Suprapubic skin (tissue), 4 donors: ENCODE measurements at regions not wholly inside any gene's neighbourhood (a gene's known extent, or its start where the extent isn't known, plus 50 kb on each side); places are given as distances from the start of the nearest gene placed in this dataset.
A peak's percentile ranks its signal among the peaks of the same experiment; 100 is the strongest.
"Not testable (repeated sequence)": the region's sequence is repeated elsewhere in the genome, so short reads cannot be mapped to it uniquely, and the experiment has no call there.

Experiments
- DNase-seq, 2 donors: peaks; one replicate each; pipeline ENCODE4 v3.0.0-alpha.2; 2019; ENCODE audit warnings: low spot score in 2 of 2
- H3K27ac ChIP-seq: fragments of 200-600 bp; sonication (generic); one replicate; pipeline ENCODE4 v1.5.1; 2019
- H3K27me3 ChIP-seq: fragments of 200-600 bp; sonication (generic); one replicate; pipeline ENCODE4 v1.5.1; 2019
- H3K36me3 ChIP-seq: fragments of 200-600 bp; sonication (generic); one replicate; pipeline ENCODE4 v1.5.1; 2019
- H3K4me1 ChIP-seq: fragments of 200-600 bp; sonication (generic); one replicate; pipeline ENCODE4 v1.5.1; 2019
- H3K4me3 ChIP-seq: fragments of 200-600 bp; sonication (generic); one replicate; pipeline ENCODE4 v1.5.1; 2019; ENCODE audit warnings: mild to moderate bottlenecking
- H3K9me3 ChIP-seq: fragments of 200-600 bp; sonication (generic); one replicate; pipeline ENCODE4 v1.5.1; 2019
- EP300 ChIP-seq: sonication (generic); formaldehyde crosslinking; IDR thresholded peaks from one replicate; pipeline ENCODE4 v1.6.1; 2017; ENCODE audit warnings: antibody characterized with exemption
- POLR2A ChIP-seq, 2 donors: fragments of 450-650 bp; IDR thresholded peaks; one replicate each; pipeline ENCODE4 v1.6.1; 2017; ENCODE audit warnings: antibody characterized with exemption in 2 of 2, mild to moderate bottlenecking in 2 of 2, moderate library complexity in 2 of 2
- POLR2AphosphoS5 ChIP-seq, 3 donors: sonication (generic); formaldehyde crosslinking; IDR thresholded peaks; one replicate each; pipeline ENCODE4 v1.6.1; 2017; ENCODE audit warnings: antibody characterized with exemption in 3 of 3
- WGBS: methylation state at CpG from one replicate; pipeline ENCODE4 v1.1.5; 2018; 5-methylcytosine and 5-hydroxymethylcytosine counted together
- TF ChIP-seq, protein P1 (sequence below), 2 donors: fragments of 200-600 bp in 1 of 2; fragments of 450-650 bp in 1 of 2; sonication (generic) in 1 of 2; IDR thresholded peaks; one replicate each; pipeline ENCODE4 v1.5.1; 2016 to 2019; ENCODE audit warnings: antibody characterized with exemption in 2 of 2, mild to moderate bottlenecking in 1 of 2, moderate library complexity in 1 of 2

DNA sequence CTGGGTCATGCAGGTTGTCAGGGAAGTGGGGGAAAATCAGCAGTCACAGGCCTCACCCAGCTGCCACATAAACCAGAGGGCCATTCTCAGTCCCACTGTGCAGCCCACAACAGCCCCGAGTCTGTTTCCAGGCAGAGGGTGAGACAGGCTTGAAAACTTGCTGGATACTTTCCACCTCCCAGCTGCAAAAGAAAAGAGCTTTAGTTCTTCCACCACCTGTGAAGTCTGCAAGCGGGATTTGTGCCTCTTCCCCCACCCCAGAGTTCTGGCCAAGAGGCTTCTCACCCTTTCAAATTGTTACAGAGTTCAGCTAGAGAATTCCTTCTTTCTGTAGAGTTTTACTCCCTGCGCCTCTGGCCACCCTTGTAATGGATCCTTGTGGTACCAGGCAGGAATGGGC lies 115.5 kb upstream of the ZDHHC15 start:
- DNase-seq, result no peak
- Histone ChIP-seq H3K36me3 (no peaks in the 10 kb centered on the region), H3K4me3 (no peak overlapping the region), H3K27ac (no peak overlapping the region), H3K27me3 (no peaks in the 10 kb centered on the region), H3K9me3 (no peaks in the 10 kb centered on the region), H3K4me1 (no peaks in the 10 kb centered on the region)
- 86% methylated on average over 2 of the region's 3 CpGs for WGBS
- no peak for TF ChIP-seq POLR2A (IDR thresholded peaks at IDR 0.05)
- TF ChIP-seq, protein P1, sequence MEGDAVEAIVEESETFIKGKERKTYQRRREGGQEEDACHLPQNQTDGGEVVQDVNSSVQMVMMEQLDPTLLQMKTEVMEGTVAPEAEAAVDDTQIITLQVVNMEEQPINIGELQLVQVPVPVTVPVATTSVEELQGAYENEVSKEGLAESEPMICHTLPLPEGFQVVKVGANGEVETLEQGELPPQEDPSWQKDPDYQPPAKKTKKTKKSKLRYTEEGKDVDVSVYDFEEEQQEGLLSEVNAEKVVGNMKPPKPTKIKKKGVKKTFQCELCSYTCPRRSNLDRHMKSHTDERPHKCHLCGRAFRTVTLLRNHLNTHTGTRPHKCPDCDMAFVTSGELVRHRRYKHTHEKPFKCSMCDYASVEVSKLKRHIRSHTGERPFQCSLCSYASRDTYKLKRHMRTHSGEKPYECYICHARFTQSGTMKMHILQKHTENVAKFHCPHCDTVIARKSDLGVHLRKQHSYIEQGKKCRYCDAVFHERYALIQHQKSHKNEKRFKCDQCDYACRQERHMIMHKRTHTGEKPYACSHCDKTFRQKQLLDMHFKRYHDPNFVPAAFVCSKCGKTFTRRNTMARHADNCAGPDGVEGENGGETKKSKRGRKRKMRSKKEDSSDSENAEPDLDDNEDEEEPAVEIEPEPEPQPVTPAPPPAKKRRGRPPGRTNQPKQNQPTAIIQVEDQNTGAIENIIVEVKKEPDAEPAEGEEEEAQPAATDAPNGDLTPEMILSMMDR (IDR thresholded peaks at IDR 0.05), result no peak
- no peak for TF ChIP-seq POLR2AphosphoS5 (IDR thresholded peaks at IDR 0.05)
- TF ChIP-seq EP300, result no peak

DNA sequence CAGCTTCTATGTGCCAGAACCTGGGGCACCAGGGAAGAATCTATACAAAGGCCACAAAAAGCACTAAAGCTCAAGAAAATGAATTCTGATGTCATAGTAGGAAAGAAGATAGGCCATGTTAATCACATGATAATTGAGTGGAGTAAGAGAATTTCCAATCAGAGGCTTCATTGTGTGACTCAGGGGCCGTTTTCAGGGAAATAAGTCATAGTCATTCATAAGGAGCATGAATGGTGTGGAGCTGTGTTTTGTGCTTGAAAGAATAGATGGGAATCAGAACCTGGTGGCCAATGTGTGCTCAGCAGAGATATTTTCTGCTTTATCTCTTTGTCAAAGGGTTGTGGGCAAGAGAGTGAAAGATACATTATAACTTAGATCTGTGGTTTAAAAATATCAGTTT lies 102.4 kb upstream of the ZDHHC15 start:
- no peak for DNase-seq
- H3K27me3 ChIP-seq, result no peaks in the 10 kb centered on the region
- TF ChIP-seq POLR2A (IDR thresholded peaks at IDR 0.05) (no peak), POLR2AphosphoS5 (IDR thresholded peaks at IDR 0.05) (no peak), EP300 (no peak)
- TF ChIP-seq, protein P1 (IDR thresholded peaks at IDR 0.05), result no peak
- no peak overlapping the region for H3K4me3 ChIP-seq
- 33% methylated on average over 1 of the region's 1 CpG for WGBS
- no peaks in the 10 kb centered on the region for H3K36me3 ChIP-seq
- no peak overlapping the region for H3K27ac ChIP-seq
- no peaks in the 10 kb centered on the region for H3K4me1 ChIP-seq
- no peaks in the 10 kb centered on the region for H3K9me3 ChIP-seq

DNA sequence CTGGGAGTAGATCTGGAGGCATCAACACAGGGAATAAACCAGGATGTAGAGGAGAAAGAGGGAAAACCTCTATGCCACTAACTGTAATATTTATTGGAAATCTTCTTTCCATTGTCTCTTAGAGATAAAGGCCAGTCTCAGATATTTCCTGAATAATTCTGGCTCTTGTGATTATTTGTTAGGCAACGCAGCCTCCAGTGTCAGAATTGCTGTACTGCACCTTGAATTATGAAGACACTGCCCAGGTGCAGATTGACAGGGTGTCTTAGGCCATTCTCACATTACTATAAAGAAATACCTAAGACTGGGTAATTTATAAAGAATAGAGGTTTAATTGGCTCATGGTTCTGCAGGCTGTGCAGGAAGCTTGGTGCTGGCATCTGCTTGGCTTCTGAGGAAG lies 100.7 kb upstream of the ZDHHC15 start:
- 58% methylated on average over 1 of the region's 1 CpG for WGBS
- H3K27me3 ChIP-seq, result no peaks in the 10 kb centered on the region
- H3K27ac ChIP-seq, result no peak overlapping the region
- no peaks in the 10 kb centered on the region for H3K9me3 ChIP-seq
- H3K36me3 ChIP-seq, result no peaks in the 10 kb centered on the region
- TF ChIP-seq, protein P1 (IDR thresholded peaks at IDR 0.05), result no peak
- TF ChIP-seq POLR2A (IDR thresholded peaks at IDR 0.05) (no peak), POLR2AphosphoS5 (IDR thresholded peaks at IDR 0.05) (no peak), EP300 (no peak)
- H3K4me1 ChIP-seq, result no peaks in the 10 kb centered on the region
- H3K4me3 ChIP-seq, result no peak overlapping the region
- DNase-seq, result no peak

DNA sequence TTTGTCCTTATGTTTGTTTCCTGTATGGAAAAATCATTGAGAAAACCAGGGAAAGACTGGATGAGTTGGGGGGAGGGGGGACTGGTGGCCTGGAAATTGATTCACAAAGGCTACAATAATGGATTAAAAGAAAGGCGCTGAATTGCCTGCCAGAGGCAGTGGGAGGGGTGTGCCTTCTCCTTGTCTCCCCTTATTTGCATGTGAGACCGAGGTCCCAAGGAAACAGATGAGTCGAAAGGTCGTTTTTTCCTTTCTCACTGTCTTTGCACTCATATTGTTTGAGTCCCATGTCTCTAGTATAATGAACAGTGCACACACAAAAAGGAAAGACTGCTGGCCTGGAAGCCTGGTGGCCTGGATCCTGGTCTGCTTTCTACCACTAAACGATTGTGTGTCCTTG lies 86.6 kb upstream of the ZDHHC15 start:
- no peak overlapping the region for H3K27ac ChIP-seq
- WGBS, result 58% methylated on average over 5 of the region's 5 CpGs
- no peaks in the 10 kb centered on the region for H3K36me3 ChIP-seq
- H3K4me3 ChIP-seq, result no peak overlapping the region
- no peaks in the 10 kb centered on the region for H3K4me1 ChIP-seq
- no peaks in the 10 kb centered on the region for H3K9me3 ChIP-seq
- no peak for DNase-seq
- no peaks in the 10 kb centered on the region for H3K27me3 ChIP-seq
- TF ChIP-seq, protein P1 (IDR thresholded peaks at IDR 0.05), result no peak
- no peak for TF ChIP-seq POLR2AphosphoS5 (IDR thresholded peaks at IDR 0.05)
- no peak for TF ChIP-seq POLR2A (IDR thresholded peaks at IDR 0.05)
- no peak for TF ChIP-seq EP300

DNA sequence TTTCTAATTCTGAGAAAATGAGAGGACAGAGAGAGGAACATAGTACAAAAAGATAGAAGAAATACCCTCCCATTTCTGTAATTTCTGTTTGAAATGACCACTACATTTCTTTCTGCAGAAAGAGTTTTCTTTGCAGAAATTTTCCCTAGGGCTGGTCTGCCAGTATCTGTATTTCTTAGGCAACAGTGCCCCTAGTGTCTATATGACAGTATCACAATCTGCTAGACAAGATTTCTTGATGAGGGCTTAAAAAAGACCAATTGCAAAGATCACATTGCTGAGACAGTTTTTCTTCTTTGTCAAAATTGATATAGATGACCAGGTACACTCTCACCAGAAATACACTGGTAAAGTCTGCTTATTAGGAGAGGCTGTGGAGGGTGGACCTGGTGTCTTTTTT lies 81.0 kb upstream of the ZDHHC15 start:
- Histone ChIP-seq H3K9me3 (no peaks in the 10 kb centered on the region), H3K27ac (no peak overlapping the region), H3K4me3 (no peak overlapping the region), H3K27me3 (no peaks in the 10 kb centered on the region), H3K36me3 (no peaks in the 10 kb centered on the region), H3K4me1 (no peaks in the 10 kb centered on the region)
- no peak for DNase-seq
- TF ChIP-seq, protein P1 (IDR thresholded peaks at IDR 0.05), result peak; percentile 25 to 40
- no peak for TF ChIP-seq POLR2AphosphoS5 (IDR thresholded peaks at IDR 0.05)

DNA sequence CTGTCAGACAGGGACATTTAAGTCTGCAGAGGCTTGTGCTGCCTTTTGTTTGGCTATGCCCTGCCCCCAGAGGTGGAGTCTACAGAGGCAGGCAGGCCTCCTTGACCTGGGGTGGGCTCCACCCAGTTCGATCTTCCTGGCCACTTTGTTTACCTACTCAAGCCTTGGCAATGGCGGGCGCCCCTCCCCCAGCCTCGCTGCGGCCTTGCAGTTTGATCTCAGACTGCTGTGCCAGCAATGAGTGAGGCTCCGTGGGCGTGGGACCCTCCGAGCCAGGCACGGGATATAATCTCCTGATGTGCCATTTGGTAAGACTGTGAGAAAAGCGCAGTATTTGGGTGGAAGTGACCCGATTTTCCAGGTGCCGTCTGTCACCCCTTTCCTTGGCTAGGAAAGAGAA lies 79.2 kb upstream of the ZDHHC15 start:
- H3K4me3 ChIP-seq, H3K9me3 ChIP-seq, H3K27me3 ChIP-seq, H3K4me1 ChIP-seq, H3K36me3 ChIP-seq, H3K27ac ChIP-seq, DNase-seq: not testable (repeated sequence)
- WGBS, result 89% methylated on average over 12 of the region's 12 CpGs
